22Rv1 (cell line): ENCODE measurements at regions not wholly inside any gene's neighbourhood (a gene's known extent, or its start where the extent isn't known, plus 50 kb on each side); places are given as distances from the start of the nearest gene placed in this dataset.

ENCODE experiments used
- H3K27ac ChIP-seq: fragments of 450-650 bp; 2 replicates; pipeline ENCODE4 v1.5.1; 2017
- ZFX ChIP-seq: fragments of 450-650 bp; IDR thresholded peaks from 2 replicates; pipeline ENCODE4 v1.6.1; 2017; ENCODE audit warnings: antibody characterized with exemption, borderline replicate concordance
- TF ChIP-seq, protein P1 (sequence below): fragments of 450-650 bp; IDR thresholded peaks from 2 replicates; pipeline ENCODE4 v1.5.1; 2017; ENCODE audit warnings: mild to moderate bottlenecking

DNA sequence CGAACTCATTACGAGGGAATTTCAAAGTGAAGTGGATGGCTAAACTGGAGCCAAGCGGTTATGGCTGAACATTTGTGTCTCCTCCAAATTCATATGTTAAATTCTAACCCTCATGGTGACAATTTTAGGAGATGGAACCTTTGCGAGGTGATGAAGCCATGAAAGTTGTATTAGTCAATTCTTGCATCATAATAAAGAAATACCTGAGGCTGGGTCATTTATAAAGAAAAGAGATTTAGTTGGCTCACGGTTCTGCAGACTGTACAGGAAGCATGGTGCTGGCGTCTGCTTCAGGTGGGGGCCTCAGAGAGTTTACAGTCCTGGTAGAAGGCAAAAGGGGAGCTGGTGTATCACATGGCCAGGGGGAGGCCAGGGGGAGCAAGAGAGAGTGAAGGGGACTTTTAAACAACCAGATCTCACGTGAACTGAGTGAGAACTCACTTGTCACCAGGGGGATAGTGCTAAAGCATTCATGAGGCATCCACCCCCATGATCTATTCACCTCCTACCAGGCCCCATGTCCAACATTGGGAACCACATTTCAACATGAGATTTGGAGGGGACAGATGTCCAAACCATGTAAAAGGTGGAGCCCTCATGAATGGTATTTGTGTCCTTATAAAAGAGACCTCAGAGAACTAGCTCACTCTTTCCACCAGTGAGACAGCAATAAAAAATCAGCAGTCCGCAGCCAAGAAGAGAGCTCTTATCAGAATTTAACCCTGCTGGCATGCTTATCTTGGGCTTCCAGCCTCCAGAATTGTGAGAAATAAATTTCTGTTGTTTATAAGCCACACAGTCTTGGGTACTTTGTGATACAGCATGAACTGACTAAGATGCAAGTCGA is 143.4 kb downstream of the MTRR start:
- TF ChIP-seq, protein P1, sequence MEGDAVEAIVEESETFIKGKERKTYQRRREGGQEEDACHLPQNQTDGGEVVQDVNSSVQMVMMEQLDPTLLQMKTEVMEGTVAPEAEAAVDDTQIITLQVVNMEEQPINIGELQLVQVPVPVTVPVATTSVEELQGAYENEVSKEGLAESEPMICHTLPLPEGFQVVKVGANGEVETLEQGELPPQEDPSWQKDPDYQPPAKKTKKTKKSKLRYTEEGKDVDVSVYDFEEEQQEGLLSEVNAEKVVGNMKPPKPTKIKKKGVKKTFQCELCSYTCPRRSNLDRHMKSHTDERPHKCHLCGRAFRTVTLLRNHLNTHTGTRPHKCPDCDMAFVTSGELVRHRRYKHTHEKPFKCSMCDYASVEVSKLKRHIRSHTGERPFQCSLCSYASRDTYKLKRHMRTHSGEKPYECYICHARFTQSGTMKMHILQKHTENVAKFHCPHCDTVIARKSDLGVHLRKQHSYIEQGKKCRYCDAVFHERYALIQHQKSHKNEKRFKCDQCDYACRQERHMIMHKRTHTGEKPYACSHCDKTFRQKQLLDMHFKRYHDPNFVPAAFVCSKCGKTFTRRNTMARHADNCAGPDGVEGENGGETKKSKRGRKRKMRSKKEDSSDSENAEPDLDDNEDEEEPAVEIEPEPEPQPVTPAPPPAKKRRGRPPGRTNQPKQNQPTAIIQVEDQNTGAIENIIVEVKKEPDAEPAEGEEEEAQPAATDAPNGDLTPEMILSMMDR: no peak
- TF ChIP-seq ZFX: no peak
- no peak overlapping the region for H3K27ac ChIP-seq

DNA sequence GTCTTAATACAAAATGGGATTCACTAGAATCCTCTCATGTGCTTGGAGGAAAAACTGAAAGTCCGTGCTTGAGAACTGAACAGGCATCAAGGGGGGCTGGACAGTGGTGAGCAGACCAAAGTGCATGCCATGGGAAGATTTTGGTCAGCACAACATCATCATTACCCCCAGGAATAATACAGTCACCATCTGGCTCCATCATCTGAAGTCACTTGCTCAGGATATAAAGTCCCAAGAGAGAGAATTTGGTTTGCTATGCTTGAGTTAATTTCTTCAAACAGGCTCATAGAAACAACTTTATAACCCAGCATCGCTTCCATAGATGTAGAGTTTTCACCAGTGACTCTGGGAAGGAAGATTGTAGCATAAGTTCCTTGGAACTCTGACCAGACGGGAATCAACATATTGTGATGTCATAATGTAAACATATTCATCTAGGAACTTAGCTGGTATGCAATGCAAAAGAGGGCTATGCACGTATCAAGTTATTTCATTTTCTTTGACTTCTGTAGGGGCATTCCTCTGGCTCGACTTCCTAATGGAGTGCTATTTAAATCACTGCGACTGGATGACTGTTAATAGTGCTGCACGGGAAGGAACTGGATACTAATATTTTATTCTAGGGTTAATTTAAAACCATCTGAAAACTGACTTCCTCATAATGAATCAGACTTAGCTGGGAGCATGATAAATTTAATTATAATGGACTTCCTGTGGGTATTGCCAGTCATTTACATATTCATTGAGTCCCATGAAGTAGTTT is 145.2 kb downstream of the MTRR start:
- H3K27ac ChIP-seq: no peak overlapping the region
- no peak for TF ChIP-seq ZFX
- TF ChIP-seq, protein P1: no peak

DNA sequence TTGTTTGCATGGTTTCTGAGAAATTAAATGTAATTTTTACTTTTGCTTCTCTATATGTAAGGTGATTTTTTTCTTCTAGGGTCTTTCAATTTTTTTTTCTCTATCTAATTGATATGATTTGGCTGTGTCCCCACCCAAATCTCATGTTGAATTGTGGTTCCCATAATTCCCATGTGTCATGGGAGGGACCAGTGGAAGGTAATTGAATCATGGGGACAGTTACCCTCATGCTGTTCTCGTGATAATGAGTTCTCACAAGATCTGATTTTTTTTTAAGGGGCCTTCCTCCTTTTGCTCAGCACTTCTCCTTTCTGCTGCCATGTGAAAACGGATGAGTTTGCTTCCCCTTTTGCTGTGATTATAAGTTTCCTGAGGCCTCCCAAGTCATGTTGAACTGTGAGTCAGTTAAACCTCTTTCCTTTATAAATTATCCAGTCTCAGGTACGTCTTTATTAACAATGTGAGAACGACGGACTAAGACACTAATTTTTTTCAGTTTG is 150.8 kb downstream of the MTRR start:
- H3K27ac ChIP-seq: no peak overlapping the region
- no peak for TF ChIP-seq ZFX
- TF ChIP-seq, protein P1: no peak

DNA sequence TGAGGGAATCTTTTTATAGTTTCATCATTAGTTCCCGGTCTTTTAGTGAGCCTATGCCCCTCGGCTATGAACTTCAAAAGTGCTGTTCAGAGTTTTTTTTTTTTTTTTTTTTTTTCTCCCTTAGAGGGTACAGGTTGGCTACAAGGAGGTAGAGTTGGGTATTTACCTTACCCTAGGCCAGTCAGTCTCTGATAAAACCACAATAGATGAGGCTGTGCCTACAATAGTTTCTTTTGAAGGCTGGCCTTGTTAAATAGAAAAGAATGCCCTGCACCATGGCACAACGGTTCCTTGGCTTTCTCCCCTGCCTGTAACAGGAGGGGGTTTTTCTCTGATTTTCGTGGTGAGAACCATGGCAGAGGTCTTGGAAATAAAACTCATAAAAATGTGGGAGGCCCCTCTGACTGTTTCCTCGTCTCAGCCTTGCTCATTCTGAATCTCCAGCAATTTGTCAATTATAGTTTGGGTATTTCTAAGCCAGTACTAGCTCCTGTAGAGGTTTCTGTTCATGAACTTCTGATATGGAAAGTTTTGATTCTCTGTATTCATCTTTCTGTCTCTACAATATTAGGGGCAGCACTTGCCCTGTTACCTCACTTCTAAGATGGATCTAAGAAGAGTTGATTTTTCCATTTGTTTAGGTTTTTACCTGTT is 152.0 kb downstream of the MTRR start:
- H3K27ac ChIP-seq: no peak overlapping the region

DNA sequence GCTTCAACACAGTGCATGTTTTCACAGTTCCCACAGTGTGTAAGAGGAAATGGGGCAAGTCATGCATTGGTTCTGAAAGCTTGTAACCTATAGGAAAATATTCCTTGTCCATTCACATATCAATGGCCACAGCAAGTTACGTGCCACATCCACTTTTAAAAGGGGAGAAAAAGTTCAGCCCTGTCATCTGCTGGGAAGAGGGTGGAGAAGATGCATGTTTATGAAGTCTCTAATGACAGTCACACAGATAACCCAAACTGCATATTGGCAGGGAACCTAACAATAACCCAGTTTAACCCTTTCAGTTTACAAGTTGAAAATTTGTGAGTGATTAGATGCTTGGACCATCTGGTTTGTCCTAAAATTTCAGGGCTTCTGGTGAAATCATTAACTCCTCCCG is 159.3 kb downstream of the MTRR start:
- TF ChIP-seq ZFX: no peak
- TF ChIP-seq, protein P1: no peak
- no peak overlapping the region for H3K27ac ChIP-seq

More for the DNA sequence above, 152.0 kb downstream of the MTRR start:
- TF ChIP-seq, protein P1: no peak
- no peak for TF ChIP-seq ZFX

DNA sequence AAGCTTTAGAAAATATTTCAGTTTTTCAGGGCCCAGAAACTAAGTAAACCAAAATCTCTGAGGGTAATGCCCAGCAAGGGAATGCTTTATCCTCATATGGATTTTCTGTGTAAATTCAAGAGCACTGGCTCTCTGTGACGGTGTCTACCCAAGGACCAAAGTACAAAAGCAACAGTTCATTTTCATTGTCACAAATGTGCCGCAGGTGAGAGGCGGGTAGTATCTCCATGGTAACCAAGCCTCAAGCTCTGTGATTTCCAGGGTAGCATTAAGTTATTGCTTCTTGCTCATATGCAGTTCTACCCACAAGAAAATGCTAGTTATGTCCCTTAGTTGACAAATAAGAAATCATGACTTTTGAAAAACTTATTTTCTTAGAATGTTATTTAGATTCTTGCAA is 164.3 kb downstream of the MTRR start:
- TF ChIP-seq, protein P1: no peak
- TF ChIP-seq ZFX: no peak
- no peak overlapping the region for H3K27ac ChIP-seq
